ENCODE measurements at regions not wholly inside any gene's neighbourhood (a gene's known extent, or its start where the extent isn't known, plus 50 kb on each side); places are given as distances from the start of the nearest gene placed in this dataset.

DNA sequence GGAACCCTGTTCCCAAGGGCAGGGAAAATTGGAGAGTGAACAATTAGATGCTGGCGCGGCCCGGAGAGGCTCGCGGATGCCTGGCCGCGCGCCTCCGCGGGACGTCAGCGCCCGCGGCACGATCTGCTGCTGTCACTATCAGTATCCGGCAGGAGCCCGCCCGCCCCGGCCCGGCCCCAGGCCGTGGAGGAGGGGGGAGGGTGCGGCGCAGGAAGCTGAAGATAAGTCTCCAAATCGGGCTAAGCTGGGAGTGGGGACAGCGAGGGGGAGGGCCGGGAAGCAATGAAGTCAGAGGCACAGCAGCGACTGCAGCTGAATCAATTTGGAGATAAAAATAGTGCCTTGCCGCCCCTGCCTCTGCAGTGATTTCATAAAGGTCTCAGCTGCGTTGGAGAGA, 441.5 kb upstream of the KLF12 start:
- TF ChIP-seq POLR2AphosphoS5 (IDR thresholded peaks at IDR 0.05): no peak
- TF ChIP-seq, protein P1, sequence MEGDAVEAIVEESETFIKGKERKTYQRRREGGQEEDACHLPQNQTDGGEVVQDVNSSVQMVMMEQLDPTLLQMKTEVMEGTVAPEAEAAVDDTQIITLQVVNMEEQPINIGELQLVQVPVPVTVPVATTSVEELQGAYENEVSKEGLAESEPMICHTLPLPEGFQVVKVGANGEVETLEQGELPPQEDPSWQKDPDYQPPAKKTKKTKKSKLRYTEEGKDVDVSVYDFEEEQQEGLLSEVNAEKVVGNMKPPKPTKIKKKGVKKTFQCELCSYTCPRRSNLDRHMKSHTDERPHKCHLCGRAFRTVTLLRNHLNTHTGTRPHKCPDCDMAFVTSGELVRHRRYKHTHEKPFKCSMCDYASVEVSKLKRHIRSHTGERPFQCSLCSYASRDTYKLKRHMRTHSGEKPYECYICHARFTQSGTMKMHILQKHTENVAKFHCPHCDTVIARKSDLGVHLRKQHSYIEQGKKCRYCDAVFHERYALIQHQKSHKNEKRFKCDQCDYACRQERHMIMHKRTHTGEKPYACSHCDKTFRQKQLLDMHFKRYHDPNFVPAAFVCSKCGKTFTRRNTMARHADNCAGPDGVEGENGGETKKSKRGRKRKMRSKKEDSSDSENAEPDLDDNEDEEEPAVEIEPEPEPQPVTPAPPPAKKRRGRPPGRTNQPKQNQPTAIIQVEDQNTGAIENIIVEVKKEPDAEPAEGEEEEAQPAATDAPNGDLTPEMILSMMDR (IDR thresholded peaks at IDR 0.05): no peak
- TF ChIP-seq POLR2A (IDR thresholded peaks at IDR 0.05): no peak
